Ovary (tissue), 7 donors: ENCODE measurements at regions not wholly inside any gene's neighbourhood (a gene's known extent, or its start where the extent isn't known, plus 50 kb on each side); places are given as distances from the start of the nearest gene placed in this dataset.

Experiments
- DNase-seq, 5 donors: peaks; one replicate each; pipeline ENCODE4 v3.0.0-alpha.2; 2019 to 2020
- H3K27ac ChIP-seq, 2 donors: fragments of 200-600 bp; one replicate each; pipeline versions ENCODE4 v1.5.1 to v1.8.0; 2019 to 2022
- H3K27me3 ChIP-seq: fragments of 200-600 bp; one replicate; pipeline ENCODE4 v1.8.0; 2022
- H3K36me3 ChIP-seq: fragments of 200-600 bp; sonication (generic); one replicate; pipeline ENCODE4 v1.5.1; 2019
- H3K4me1 ChIP-seq: one replicate; pipeline ENCODE4 v1.8.1; 2013; ENCODE audit warnings: mild to moderate bottlenecking, moderate library complexity; ENCODE audit not compliant: insufficient read depth
- H3K4me3 ChIP-seq: fragments of 200-600 bp; sonication (generic); one replicate; pipeline ENCODE4 v1.5.1; 2017
- H3K9me3 ChIP-seq, 2 donors: fragments of 200-600 bp in 1 of 2; sonication (generic) in 1 of 2; one replicate each; pipeline versions ENCODE4 v1.5.1 to v1.8.1; 2013 to 2019; ENCODE audit warnings: mild to moderate bottlenecking in 1 of 2, moderate library complexity in 1 of 2
- CTCF ChIP-seq, 3 donors: fragments of 450-650 bp in 2 of 3; fragments of 200-600 bp in 1 of 3; IDR thresholded peaks; one replicate each; pipeline versions ENCODE4 v1.5.1 to v1.8.0; 2016 to 2022; ENCODE audit warnings: antibody characterized with exemption in 3 of 3, mild to moderate bottlenecking in 1 of 3
- EP300 ChIP-seq: sonication (generic); formaldehyde crosslinking; IDR thresholded peaks from one replicate; pipeline ENCODE4 v1.6.1; 2017; ENCODE audit warnings: antibody characterized with exemption
- POLR2A ChIP-seq: fragments of 450-650 bp; IDR thresholded peaks from one replicate; pipeline ENCODE4 v1.6.1; 2017; ENCODE audit warnings: antibody characterized with exemption, mild to moderate bottlenecking, moderate library complexity
- WGBS, 3 donors: extraction: QIAGEN DNeasy Blood & Tissue Kit in 1 of 3; methylation state at CpG; one replicate each; pipeline versions ENCODE4 v1.1.5 to v1.1.7; 2013 to 2017; 5-methylcytosine and 5-hydroxymethylcytosine counted together
- intact Hi-C, 4 donors: fragments of 100-400 bp; cut with DNase I; formaldehyde crosslinking; loops; one replicate each; pipeline versions ENCODE4 v1.11.0 to v1.15.1; 2022 to 2023
- donor health status: DM: no; HTN: no; CAD: no; lungs with moderate emphysema.
- donor health status: DM: no; HTN: no; CAD: no.
- donor health status: Bipolar disorder and iron deficiency.
- donor health status: DM: no; HTN: no; CAD: no.
- donor health status: DM: yes; HTN: yes; CAD: no.

GRCh38 chr6:167590193-167590592 lies 236.5 kb upstream of the AFDN start:
- H3K4me3 ChIP-seq, result no peak overlapping the region
- TF ChIP-seq EP300, result no peak
- no peak for TF ChIP-seq CTCF (IDR thresholded peaks at IDR 0.05)
- TF ChIP-seq POLR2A, result no peak
- H3K4me1 ChIP-seq, result peaks cover 2% of the 10 kb centered on the region
- intact Hi-C loops, result no loop called here
- no peak overlapping the region for H3K27ac ChIP-seq
- H3K27me3 ChIP-seq, result no peaks in the 10 kb centered on the region
- WGBS, 3 donors, result 92 to 97% (median 93%) methylated on average over 3 of the region's 3 CpGs
- DNase-seq, result no peak
- H3K9me3 ChIP-seq, result no peaks in the 10 kb centered on the region
- H3K36me3 ChIP-seq, result no peaks in the 10 kb centered on the region
